Ectodermal cell (in vitro differentiated cells): ENCODE measurements at regions not wholly inside any gene's neighbourhood (a gene's known extent, or its start where the extent isn't known, plus 50 kb on each side); places are given as distances from the start of the nearest gene placed in this dataset.

ENCODE experiments used
- H3K27ac ChIP-seq: 2 replicates; pipeline ENCODE4 v1.7.0; 2013; ENCODE audit warnings: mild to moderate bottlenecking, low read depth, low read length; ENCODE audit not compliant: insufficient read depth, poor library complexity, severe bottlenecking
- H3K27me3 ChIP-seq: 2 replicates; pipeline ENCODE4 v1.7.0; 2013; ENCODE audit warnings: mild to moderate bottlenecking, low read length; ENCODE audit not compliant: insufficient read depth, control insufficient read depth, poor library complexity, severe bottlenecking
- H3K36me3 ChIP-seq: one replicate; pipeline ENCODE4 v1.7.0; 2013; ENCODE audit warnings: low read length; ENCODE audit not compliant: control insufficient read depth, insufficient read depth
- H3K4me1 ChIP-seq: one replicate; pipeline ENCODE4 v1.7.0; 2013; ENCODE audit warnings: low read length; ENCODE audit not compliant: control insufficient read depth, insufficient read depth
- H3K4me3 ChIP-seq: 2 replicates; pipeline ENCODE4 v1.7.0; 2013; ENCODE audit warnings: low read depth, low read length, control low read depth; ENCODE audit not compliant: insufficient read depth
- H3K9me3 ChIP-seq: 2 replicates; pipeline ENCODE4 v1.7.0; 2013; ENCODE audit warnings: mild to moderate bottlenecking, low read length, moderate library complexity; ENCODE audit not compliant: control insufficient read depth
- whole genome bisulfite sequencing, 2 experiments: methylation state at CpG; one replicate each; pipeline ENCODE4 v1.1.7; 2013; ENCODE audit warnings: missing lambda C conversion rate in 2 of 2; 5-methylcytosine and 5-hydroxymethylcytosine counted together

GRCh38 chr4:186940476-186940875 is 216.8 kb upstream of the FAT1 start:
- Histone ChIP-seq H3K4me1 (peaks cover 15% of the 10 kb centered on the region), H3K36me3 (no peaks in the 10 kb centered on the region), H3K4me3 (no peak overlapping the region), H3K27ac (no peak overlapping the region), H3K9me3 (no peaks in the 10 kb centered on the region), H3K27me3 (no peaks in the 10 kb centered on the region)
- 96 to 99% methylated on average over 2 of the region's 2 CpGs for WGBS, 2 experiments

GRCh38 chr4:186942758-186943377 is 219.2 kb upstream of the FAT1 start:
- Histone ChIP-seq H3K36me3 (no peaks in the 10 kb centered on the region), H3K4me1 (peaks cover 15% of the 10 kb centered on the region), H3K4me3 (no peak overlapping the region), H3K27me3 (no peaks in the 10 kb centered on the region), H3K9me3 (no peaks in the 10 kb centered on the region), H3K27ac (no peak overlapping the region)
- 77 to 78% methylated on average over 6 of the region's 6 CpGs for WGBS, 2 experiments

GRCh38 chr4:186943411-186943810 is 219.8 kb upstream of the FAT1 start:
- WGBS, 2 experiments: 84 to 87% methylated on average over 2 of the region's 2 CpGs

GRCh38 chr4:186946136-186946535 is 222.5 kb upstream of the FAT1 start:
- H3K4me3 ChIP-seq: no peak overlapping the region
- H3K4me1 ChIP-seq: peaks cover 15% of the 10 kb centered on the region
- no peaks in the 10 kb centered on the region for H3K36me3 ChIP-seq
- 91 to 93% methylated on average over 6 of the region's 6 CpGs for WGBS, 2 experiments
- H3K9me3 ChIP-seq: no peaks in the 10 kb centered on the region
- H3K27me3 ChIP-seq: no peaks in the 10 kb centered on the region
- no peak overlapping the region for H3K27ac ChIP-seq

More at GRCh38 chr4:186943411-186943810, 219.8 kb upstream of the FAT1 start:
- peaks cover 15% of the 10 kb centered on the region for H3K4me1 ChIP-seq
- no peak overlapping the region for H3K4me3 ChIP-seq
- no peaks in the 10 kb centered on the region for H3K9me3 ChIP-seq
- no peaks in the 10 kb centered on the region for H3K27me3 ChIP-seq
- H3K36me3 ChIP-seq: no peaks in the 10 kb centered on the region
- no peak overlapping the region for H3K27ac ChIP-seq

- no peaks in the 10 kb centered on the region for H3K27me3 ChIP-seq
- peaks cover 15% of the 10 kb centered on the region for H3K4me1 ChIP-seq
- no peaks in the 10 kb centered on the region for H3K36me3 ChIP-seq
- H3K4me3 ChIP-seq: no peak overlapping the region
- H3K27ac ChIP-seq: no peak overlapping the region
- no peaks in the 10 kb centered on the region for H3K9me3 ChIP-seq
- 65 to 73% methylated on average over 11 of the region's 11 CpGs for WGBS, 2 experiments
Measured at GRCh38 chr4:186946682-186947294, 223.1 kb upstream of the FAT1 start.

GRCh38 chr4:186948361-186949242 is 224.9 kb upstream of the FAT1 start:
- WGBS, 2 experiments: 65% methylated on average over 13 to 14 of the region's 14 CpGs
- Histone ChIP-seq H3K36me3 (no peaks in the 10 kb centered on the region), H3K4me1 (peaks cover 5% of the 10 kb centered on the region), H3K27ac (no peak overlapping the region), H3K9me3 (no peaks in the 10 kb centered on the region), H3K27me3 (no peaks in the 10 kb centered on the region), H3K4me3 (no peak overlapping the region)

- Histone ChIP-seq H3K9me3 (no peaks in the 10 kb centered on the region), H3K4me3 (no peak overlapping the region), H3K36me3 (no peaks in the 10 kb centered on the region), H3K27me3 (no peaks in the 10 kb centered on the region), H3K27ac (no peak overlapping the region), H3K4me1 (no peaks in the 10 kb centered on the region)
- 75 to 77% methylated on average over 5 of the region's 6 CpGs for WGBS, 2 experiments
Measured at GRCh38 chr4:186949847-186950246, 226.2 kb upstream of the FAT1 start.

GRCh38 chr4:186952709-186953108 is 229.1 kb upstream of the FAT1 start:
- Histone ChIP-seq H3K4me3 (no peak overlapping the region), H3K9me3 (no peaks in the 10 kb centered on the region), H3K27me3 (no peaks in the 10 kb centered on the region), H3K4me1 (no peaks in the 10 kb centered on the region), H3K27ac (no peak overlapping the region), H3K36me3 (no peaks in the 10 kb centered on the region)
- WGBS, 2 experiments: 94 to 96% methylated on average over 3 of the region's 3 CpGs

GRCh38 chr4:186953599-186954260 is 230.1 kb upstream of the FAT1 start:
- no peaks in the 10 kb centered on the region for H3K36me3 ChIP-seq
- no peak overlapping the region for H3K27ac ChIP-seq
- no peak overlapping the region for H3K4me3 ChIP-seq
- WGBS, 2 experiments: 94 to 96% methylated on average over 13 of the region's 13 CpGs
- no peaks in the 10 kb centered on the region for H3K27me3 ChIP-seq
- H3K9me3 ChIP-seq: no peaks in the 10 kb centered on the region
- no peaks in the 10 kb centered on the region for H3K4me1 ChIP-seq

GRCh38 chr4:186954509-186954908 is 230.9 kb upstream of the FAT1 start:
- H3K27ac ChIP-seq: no peak overlapping the region
- H3K27me3 ChIP-seq: no peaks in the 10 kb centered on the region
- H3K36me3 ChIP-seq: no peaks in the 10 kb centered on the region
- no peaks in the 10 kb centered on the region for H3K9me3 ChIP-seq
- WGBS, 2 experiments: 90 to 93% methylated on average over 5 of the region's 5 CpGs
- no peak overlapping the region for H3K4me3 ChIP-seq
- H3K4me1 ChIP-seq: no peaks in the 10 kb centered on the region
